BE2C (cell line): ENCODE measurements at regions not wholly inside any gene's neighbourhood (a gene's known extent, or its start where the extent isn't known, plus 50 kb on each side); places are given as distances from the start of the nearest gene placed in this dataset.
A peak's percentile ranks its signal among the peaks of the same experiment; 100 is the strongest.

ENCODE experiments used
- DNase-seq: peaks from one replicate; pipeline ENCODE4 v3.0.0-alpha.2; 2020
- H3K27me3 ChIP-seq: fragments of 250-450 bp; sonication (Bioruptor Pico); 2 replicates; pipeline ENCODE4 v1.5.1; 2020; ENCODE audit warnings: mild to moderate bottlenecking
- H3K36me3 ChIP-seq: fragments of 250-450 bp; sonication (Bioruptor Pico); 2 replicates; pipeline ENCODE4 v1.5.1; 2020; ENCODE audit warnings: mild to moderate bottlenecking
- H3K4me1 ChIP-seq: fragments of 250-450 bp; sonication (Bioruptor Pico); 2 replicates; pipeline ENCODE4 v1.5.1; 2020
- H3K4me3 ChIP-seq: 2 replicates; pipeline ENCODE4 v1.5.1; 2011; ENCODE audit warnings: low read depth, low read length
- H3K9me3 ChIP-seq: fragments of 250-450 bp; sonication (Bioruptor Pico); 2 replicates; pipeline ENCODE4 v1.5.1; 2020
- TF ChIP-seq, protein P1 (sequence below): IDR thresholded peaks from 2 replicates; pipeline ENCODE4 v1.5.1; 2012; ENCODE audit warnings: mild to moderate bottlenecking, low read depth, low read length

DNA sequence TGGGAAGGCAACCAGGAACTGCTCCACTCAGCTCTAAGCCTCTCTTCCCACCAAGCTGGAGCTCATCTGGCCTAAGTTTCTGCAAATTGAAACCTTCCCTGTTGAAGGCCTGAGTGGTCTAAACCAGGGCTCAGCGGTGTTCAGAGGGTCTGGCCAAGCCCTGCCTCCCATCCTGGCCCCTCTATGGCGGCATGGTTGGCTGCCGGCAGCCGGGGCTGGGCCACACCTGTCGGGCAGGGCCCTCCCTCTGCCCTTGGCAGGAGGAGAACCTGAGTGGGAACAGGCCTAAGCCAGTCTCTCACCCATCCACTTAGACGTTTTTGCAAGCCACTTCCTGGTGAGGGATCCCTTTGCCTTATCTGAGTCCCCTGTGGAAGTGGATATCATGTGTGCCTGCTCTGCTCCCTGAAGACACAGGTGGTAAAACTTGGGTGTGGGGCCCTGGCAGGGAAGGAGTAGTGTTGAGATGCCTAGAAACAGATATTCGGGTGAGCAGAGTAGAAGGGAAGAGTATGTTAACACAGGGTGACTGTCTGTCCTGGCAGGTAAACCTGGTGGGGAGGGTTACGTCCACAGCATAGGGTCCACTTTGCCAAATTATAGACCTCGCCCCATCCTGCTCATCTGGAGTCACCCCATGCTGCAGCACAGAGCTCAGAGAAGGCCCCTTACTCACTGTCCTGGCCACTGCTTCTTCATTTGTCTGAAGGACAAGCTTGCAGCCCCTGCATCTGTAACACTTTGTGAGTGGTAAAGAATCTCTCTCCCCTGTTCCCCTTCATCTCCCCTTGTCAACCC, 63.0 kb upstream of the SIX2 start:
- no peak for DNase-seq
- TF ChIP-seq, protein P1, sequence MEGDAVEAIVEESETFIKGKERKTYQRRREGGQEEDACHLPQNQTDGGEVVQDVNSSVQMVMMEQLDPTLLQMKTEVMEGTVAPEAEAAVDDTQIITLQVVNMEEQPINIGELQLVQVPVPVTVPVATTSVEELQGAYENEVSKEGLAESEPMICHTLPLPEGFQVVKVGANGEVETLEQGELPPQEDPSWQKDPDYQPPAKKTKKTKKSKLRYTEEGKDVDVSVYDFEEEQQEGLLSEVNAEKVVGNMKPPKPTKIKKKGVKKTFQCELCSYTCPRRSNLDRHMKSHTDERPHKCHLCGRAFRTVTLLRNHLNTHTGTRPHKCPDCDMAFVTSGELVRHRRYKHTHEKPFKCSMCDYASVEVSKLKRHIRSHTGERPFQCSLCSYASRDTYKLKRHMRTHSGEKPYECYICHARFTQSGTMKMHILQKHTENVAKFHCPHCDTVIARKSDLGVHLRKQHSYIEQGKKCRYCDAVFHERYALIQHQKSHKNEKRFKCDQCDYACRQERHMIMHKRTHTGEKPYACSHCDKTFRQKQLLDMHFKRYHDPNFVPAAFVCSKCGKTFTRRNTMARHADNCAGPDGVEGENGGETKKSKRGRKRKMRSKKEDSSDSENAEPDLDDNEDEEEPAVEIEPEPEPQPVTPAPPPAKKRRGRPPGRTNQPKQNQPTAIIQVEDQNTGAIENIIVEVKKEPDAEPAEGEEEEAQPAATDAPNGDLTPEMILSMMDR: no peak
- Histone ChIP-seq H3K4me1 (no peaks in the 10 kb centered on the region), H3K9me3 (no peaks in the 10 kb centered on the region), H3K4me3 (no peak overlapping the region), H3K27me3 (no peaks in the 10 kb centered on the region), H3K36me3 (no peaks in the 10 kb centered on the region)

DNA sequence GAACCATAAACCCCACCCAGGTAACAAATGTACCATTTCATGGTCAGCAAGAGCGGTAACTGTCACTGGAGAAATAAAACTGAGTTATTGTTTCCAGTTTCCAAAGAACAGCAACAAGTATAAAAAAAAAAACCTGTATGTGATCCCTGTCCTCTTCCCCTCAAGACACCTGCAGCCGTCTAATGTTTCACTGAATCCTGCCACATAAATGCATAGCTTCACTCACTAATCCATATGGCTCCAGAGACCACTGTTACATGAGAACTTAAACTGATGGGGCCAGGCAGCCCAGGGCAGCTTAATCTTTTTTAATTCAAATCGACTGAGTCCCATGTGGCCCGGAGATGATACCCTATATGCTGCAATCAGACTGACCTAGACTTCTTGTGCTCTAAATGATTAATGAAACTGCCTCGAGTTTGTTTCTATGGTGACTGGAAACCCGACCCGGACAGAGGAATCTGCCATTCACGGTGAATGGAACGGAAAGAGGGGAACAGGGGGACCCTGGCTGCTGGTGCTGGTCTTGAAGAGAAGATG, 60.9 kb upstream of the SIX2 start:
- no peak for DNase-seq
- TF ChIP-seq, protein P1: no peak
- no peaks in the 10 kb centered on the region for H3K9me3 ChIP-seq
- H3K27me3 ChIP-seq: no peaks in the 10 kb centered on the region
- no peaks in the 10 kb centered on the region for H3K4me1 ChIP-seq
- H3K36me3 ChIP-seq: no peaks in the 10 kb centered on the region
- no peak overlapping the region for H3K4me3 ChIP-seq

DNA sequence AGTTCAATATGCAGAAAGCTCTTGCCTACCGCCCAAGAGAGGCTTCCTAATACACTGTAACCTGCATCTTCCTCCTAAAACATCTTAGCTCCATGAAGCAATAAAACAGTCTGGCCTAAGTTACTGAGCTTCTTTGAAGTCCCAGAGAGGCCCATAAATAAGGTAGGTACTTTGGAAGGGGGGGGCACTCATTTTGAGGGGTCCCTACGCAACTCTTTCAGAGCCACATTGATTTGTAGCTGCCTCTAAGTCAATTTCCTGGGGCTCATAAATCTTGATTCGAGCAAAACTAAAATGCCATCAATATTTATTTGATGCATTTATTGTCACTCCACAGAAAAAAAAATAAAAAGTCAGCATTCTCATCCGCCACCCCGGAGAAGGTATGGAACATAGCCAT, 60.4 kb upstream of the SIX2 start:
- Histone ChIP-seq H3K4me3 (no peak overlapping the region), H3K36me3 (no peaks in the 10 kb centered on the region), H3K9me3 (no peaks in the 10 kb centered on the region), H3K4me1 (no peaks in the 10 kb centered on the region), H3K27me3 (no peaks in the 10 kb centered on the region)
- DNase-seq: no peak
- TF ChIP-seq, protein P1: no peak

DNA sequence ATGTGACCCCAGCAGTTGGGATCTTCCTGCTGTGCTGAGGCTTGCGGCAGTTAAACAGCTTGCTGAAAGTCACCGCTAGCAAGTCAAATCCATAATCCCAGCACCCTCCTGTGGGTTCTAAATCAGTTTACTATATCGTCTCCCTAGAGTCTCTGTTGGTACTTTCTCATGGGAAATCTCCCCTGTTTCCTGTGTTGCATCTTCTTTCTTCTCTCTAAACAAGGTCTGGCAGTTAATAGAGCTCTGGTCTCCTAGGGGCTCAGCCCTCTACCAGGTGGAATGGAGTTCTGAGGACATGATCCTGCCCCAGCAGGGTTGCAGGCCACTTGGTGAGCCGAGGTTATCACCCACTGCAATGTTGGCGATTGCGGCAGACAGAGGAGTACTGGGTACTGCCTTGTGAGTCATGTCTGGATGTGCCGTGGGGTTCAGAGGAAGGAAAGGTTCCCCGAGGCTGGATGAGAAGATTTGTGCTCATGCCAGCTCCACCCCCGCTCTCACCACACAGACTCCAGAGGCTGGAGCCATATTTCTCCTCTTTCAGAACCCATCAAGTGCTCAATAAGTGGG, 59.4 kb upstream of the SIX2 start:
- Histone ChIP-seq H3K36me3 (no peaks in the 10 kb centered on the region), H3K4me1 (no peaks in the 10 kb centered on the region), H3K4me3 (no peak overlapping the region), H3K27me3 (no peaks in the 10 kb centered on the region), H3K9me3 (no peaks in the 10 kb centered on the region)
- DNase-seq: no peak
- TF ChIP-seq, protein P1: no peak

DNA sequence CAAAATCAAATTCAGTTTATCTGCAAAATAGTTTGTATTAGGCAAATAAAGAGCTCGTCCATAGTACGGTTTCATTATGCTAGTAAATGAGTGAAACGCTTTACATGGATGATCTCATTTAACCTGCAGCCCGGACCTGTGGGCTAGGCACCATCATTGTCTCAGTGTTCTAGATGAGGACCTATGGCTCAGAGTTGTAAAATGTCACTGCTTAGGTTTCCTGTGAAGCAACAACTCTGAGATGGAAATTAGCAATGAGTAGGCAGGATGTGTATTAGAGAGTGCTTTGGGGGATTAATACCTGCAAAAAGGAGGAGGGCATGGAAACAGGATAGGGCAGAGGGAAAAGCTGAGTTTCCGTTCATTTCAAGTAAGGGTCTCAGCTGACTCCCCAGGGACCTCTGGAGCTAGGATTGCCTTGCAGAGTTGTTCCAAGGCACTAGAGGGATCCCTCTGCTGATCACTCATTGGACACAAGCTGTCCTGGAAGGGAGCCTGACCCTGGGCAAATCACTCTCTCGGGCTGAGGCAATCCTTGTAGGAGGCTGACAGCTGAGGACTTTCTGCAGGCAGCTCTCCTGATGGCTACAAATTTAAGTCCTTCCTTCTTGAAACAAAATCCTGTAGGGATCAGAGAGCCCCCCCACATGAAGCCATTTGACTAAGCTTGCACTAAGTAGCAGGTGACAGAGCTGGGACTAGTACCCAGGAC, 58.8 kb upstream of the SIX2 start:
- no peak overlapping the region for H3K4me3 ChIP-seq
- peak; percentile 25 for DNase-seq
- H3K27me3 ChIP-seq: no peaks in the 10 kb centered on the region
- no peaks in the 10 kb centered on the region for H3K4me1 ChIP-seq
- no peaks in the 10 kb centered on the region for H3K9me3 ChIP-seq
- H3K36me3 ChIP-seq: no peaks in the 10 kb centered on the region
- TF ChIP-seq, protein P1: peak; percentile 23
